NCI-H1694 treated with DMSO at 0.1 percent for 48 hours (cell line): ENCODE measurements at regions not wholly inside any gene's neighbourhood (a gene's known extent, or its start where the extent isn't known, plus 50 kb on each side); places are given as distances from the start of the nearest gene placed in this dataset.

Experiments
- DNase-seq: peaks from one replicate; lab custom pipeline; 2025; lab: John Stamatoyannopoulos, UW

- DNase-seq, result no peak
Observed at GRCh38 chr21:35366394-35367080, 317.4 kb upstream of the RUNX1 start.

DNA sequence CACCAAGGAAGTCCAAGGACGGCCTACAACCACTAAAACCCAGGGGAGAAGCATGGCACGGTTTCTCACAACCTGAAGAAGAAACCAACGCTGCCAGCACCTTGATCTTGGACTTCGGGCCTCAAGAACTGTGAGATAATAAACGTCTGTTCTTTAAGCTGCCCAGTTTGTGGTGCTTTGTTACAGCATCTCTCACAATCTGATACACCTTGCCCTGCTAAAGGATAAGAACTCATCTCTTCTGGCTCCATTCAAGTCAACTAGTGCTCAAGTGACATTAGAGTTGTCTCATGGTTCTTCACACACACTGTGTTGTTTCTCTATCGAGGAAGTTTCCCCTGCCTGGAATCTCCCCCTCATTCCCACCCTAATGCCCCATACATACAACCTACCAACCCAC is 314.4 kb upstream of the RUNX1 start:
- DNase-seq, result no peak

DNA sequence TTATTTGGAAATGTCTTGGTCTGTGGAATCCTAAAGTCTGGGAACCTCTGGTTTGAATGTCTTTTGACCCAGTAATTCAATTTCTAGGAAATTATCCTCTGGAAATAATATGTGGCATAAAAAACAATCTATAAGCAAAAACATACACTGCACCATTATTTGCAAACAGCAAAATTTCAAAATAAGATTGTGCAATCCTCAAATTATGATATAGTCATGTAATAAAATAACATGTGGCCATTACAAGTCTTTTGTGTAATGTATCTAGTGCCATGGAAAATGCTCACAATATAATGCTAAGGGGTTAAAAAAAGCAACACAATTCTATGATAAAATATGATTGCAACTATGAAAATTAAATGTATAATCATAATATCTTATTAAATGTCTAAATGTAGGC is 312.9 kb upstream of the RUNX1 start:
- no peak for DNase-seq

DNA sequence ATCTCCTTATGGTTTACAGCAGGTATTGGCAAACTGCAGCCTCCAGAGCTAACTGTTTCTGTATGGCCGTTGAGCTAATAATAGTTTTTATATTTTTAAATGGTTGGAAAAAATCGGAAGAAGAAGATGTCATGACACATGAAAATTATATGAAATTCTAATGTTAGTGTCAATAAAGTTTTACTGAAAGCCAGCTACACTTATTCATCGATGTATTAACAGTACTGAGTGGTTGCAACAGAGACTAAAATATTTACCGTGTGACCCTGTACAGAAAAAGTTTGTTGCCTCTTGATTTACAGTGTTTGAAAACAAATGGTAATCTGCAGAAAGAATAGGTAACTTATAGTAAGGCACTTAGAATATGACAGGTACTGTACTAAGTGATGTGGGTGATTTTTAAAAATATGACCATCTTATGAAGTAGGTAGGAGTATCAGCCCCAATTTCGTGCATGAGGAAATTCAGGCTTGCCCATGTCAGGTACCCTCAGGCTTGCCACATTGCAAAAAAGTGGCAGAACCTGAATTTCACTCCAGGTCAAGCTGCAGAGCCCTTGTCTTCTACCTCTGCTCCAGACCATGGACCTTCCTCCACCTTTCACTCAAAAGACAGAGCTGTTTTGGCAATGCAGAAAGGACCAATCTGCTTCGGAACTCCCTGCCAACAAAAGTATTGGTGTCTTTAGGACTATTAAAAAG is 311.9 kb upstream of the RUNX1 start:
- no peak for DNase-seq

- no peak for DNase-seq
Observed at GRCh38 chr21:35359076-35359475, 310.0 kb upstream of the RUNX1 start.

DNA sequence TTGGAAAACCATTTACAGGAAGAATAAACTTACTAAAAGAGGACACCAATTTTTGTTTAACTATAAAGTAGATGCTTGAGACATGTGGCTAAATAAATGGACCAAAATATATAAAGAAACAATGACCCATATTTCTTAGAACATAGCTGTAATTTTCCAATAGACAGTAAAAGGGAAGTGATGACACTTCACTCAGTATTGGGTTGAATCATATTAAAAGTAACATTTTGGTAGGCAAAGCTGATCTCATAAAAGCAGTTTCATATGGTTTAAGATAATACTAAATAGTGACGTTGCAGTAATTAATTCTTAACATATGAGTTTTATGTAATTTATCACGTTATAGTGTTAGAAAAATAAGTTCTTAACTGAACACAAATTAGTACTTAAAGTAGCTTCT is 308.9 kb upstream of the RUNX1 start:
- DNase-seq, result no peak

DNA sequence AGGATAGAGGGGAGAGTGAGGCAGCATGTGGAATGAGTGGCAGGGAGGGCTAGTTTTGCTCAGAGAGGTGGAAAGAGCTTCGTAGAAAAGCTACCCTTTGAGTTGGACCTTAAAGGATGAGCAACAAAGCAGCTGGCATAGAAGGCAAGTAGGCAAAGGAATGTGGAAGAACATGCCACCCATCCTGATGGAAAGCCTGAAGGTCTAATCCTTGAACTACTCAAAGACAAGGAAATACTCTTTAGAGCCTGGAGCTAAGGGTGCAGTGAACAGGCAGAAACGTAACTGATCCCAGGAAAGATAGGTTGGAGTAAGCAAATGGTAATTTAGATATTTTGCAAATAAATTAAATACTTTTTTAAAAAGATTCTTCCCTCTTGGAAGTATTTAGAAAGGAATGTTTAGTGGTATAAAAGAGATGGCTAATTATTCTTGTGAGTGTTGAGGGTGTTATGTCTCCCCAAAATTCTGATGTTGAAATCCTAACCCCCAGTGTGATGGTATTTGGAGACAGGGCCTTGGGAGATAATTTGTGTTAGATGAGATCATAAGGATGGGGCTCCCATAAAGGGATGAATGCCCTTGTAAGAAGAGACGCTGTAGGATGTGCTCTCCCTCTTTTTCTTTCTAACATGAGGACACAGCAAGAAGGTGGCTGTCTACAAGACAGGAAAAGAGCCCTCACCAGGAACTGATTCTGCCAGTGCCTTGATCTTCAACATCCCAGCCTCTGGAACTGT is 308.1 kb upstream of the RUNX1 start:
- no peak for DNase-seq

DNA sequence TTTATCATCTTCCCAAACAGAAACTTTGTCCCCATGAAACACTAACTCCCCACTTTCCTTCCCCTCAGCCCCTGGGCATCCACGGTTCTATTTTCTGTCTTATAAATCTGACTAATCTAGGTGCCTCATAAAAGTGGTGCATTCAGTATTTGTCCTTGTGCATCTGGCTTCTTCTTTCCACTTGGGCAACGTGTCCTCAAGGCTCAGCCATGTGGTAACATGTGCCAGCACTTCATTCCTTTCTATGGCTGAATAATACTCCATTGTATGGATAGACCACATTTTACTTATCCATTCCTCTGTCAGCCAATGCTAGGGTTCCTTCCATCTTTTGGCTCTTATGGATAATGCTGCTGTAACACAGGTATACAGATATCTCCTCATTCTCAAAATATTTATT is 305.0 kb upstream of the RUNX1 start:
- no peak for DNase-seq

- no peak for DNase-seq
Observed at GRCh38 chr21:35352793-35353192, 303.7 kb upstream of the RUNX1 start.

GRCh38 chr21:35352066-35352770 is 303.1 kb upstream of the RUNX1 start:
- no peak for DNase-seq

DNA sequence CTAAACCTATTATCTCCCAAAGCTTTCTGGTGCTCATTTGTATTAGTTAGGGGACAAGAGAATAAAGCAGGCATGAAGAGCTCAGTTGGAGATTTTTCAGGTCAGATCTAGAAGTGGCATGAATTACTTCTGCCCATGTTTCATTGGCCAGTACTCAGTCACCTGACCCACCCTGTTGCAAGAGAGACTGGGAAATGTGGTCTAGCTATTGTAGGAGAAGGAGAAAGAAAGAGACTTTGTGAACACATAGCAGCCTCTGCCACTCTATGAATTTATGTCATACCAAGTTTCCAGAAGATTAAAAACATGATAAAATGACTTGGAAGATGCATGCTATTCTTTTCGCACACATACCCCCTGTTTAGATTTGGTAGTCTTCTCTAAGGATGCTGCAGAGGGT is 302.3 kb upstream of the RUNX1 start:
- no peak for DNase-seq

DNA sequence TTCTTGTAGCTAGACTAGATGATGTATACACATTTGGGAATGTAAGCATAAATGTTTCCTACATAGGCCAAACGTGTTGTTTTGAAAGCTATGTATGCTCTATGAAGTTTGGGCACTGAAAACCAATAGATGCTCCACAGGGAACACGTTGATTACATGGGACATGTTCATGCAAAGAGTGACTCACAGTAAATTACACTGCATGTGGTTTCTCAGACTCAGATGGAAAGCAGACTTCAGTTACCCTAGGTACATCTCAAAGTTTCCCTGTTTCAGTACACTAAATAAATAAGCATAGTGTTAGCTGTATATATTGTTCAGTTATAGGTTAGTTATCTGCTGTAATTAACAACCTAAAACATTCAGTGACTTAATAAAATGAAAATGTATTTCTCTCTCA is 301.9 kb upstream of the RUNX1 start:
- DNase-seq, result no peak

- no peak for DNase-seq
Observed at GRCh38 chr21:35349376-35350080, 300.4 kb upstream of the RUNX1 start.

DNA sequence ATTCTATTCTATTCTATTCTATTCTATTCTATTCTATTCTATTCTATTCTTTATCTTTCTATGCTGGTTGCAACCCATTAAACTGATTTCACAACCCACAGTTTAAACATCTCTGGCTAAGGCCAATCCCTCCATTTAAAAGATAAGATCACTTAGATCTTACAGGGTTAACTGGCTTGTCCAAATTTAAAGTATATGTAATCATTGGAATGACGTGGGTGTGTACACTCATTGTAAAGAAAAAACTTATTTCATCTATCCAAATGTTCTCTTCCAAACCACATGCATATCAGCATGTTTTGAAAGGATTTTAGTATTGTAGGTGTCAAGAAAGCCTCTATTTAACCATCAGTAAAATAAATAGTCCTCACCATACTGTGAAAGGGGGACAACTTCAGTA is 299.6 kb upstream of the RUNX1 start:
- DNase-seq, result no peak

GRCh38 chr21:35346697-35347096 is 297.6 kb upstream of the RUNX1 start:
- no peak for DNase-seq

DNA sequence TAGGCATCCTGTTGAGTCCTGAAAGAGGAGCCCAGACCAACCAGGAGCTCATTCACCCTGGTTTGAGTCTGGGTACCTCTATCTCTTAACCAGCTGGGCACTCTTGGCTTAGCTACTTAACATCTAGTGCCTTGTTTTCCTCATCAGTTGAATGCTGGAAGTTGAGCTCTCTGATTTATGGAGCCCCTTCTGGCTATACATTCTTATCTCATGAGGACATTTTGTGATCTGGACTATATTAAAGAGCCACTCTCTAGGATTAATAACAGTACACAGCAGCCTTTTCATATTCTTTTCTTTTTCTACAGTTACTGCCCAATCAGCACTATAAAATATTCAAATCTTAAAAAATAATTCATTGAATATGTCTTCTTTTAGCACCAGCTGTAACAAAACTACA is 296.9 kb upstream of the RUNX1 start:
- DNase-seq, result no peak

GRCh38 chr21:35344582-35344981 is 295.5 kb upstream of the RUNX1 start:
- no peak for DNase-seq

DNA sequence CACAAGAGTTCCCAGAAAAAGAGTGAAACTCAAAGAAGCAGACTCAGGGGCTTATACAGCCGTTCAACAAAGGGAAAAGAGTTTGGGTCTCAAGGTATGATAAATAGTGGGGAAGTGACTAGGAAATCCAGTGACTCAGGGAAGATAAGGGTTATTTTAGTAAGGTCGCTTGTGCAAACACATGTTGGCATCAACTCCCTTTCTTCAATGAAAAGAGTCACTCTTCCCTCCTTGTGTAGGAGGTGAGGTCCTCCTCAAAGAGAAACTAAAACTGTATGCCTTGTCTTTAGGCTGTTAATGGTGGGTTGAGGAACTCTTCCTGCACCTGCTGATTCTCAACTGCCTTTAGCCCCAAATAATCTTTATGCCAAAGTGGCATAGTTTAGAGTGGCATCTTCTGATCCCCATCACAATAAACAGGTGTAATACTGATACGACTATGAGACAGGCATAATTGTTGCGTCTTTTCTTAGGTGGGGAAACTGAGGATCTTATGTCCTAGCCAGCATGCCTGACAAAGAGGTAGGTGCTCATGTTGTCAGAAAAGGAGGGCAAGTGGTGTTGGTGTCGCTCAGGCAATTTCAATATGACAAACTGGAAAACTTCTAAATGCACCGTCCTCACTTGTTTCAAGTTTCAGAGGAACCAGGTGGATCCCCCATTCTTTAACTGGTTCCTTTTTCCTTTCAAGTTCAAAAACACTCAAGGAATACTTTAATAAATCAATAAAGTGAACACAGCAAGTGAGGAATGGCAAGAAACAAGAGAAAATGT is 294.1 kb upstream of the RUNX1 start:
- no peak for DNase-seq

- no peak for DNase-seq
Observed at GRCh38 chr21:35342440-35342839, 293.3 kb upstream of the RUNX1 start.

- no peak for DNase-seq
Observed at GRCh38 chr21:35340273-35340672, 291.2 kb upstream of the RUNX1 start.
